ENCODE measurements at regions not wholly inside any gene's neighbourhood (a gene's known extent, or its start where the extent isn't known, plus 50 kb on each side); places are given as distances from the start of the nearest gene placed in this dataset.

DNA sequence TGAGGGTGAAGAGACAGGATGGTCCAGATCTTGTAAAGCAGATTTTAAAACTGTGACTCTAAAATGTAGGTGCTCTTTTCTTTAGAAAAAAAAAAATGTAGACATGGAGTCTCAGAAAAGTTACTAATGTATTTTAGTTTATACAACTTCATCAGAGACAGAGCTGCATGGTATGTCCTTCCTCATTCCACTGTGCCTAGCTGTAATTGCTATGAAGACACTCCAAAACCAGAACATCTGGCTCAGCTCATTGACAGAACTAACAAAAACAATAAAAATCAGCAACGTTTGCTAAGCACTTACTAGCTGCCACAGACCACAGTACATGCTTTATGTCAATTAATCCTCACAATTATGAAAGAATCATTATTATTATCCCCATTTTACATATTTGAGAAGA, 160.7 kb downstream of the BARX2 start:
- dilution Hi-C loops (cut with MboI; ENCODE audit: extremely low pct_ligation_motif_present, low sequenced_read_pairs) (no loop called here), intact Hi-C loops (cut with micrococcal nuclease) (no loop called here)
- Histone ChIP-seq H3K36me3 (ENCODE audit: control insufficient read depth in 2 of 2, extremely low read depth in 1 of 2, insufficient read depth in 2 of 2, low read length in 2 of 2) (no peaks in the 10 kb centered on the region), H3K9me1 (replicated peaks; ENCODE audit: control insufficient read depth, extremely low read depth, insufficient read depth, low read length) (no peaks in the 10 kb centered on the region), H3K9ac (replicated peaks; ENCODE audit: extremely low read depth, insufficient read depth, low read length) (no peak overlapping the region), H3K4me3 (replicated peaks in 1 of 3; ENCODE audit: insufficient read depth in 1 of 3, low read depth in 1 of 3, low read length in 3 of 3) (no peak overlapping the region), H2AFZ (ENCODE audit: low read depth, low read length) (no peak overlapping the region), H3K9me3 (replicated peaks; ENCODE audit: control insufficient read depth, insufficient read depth, low read length) (no peaks in the 10 kb centered on the region), H4K20me1 (replicated peaks; ENCODE audit: control insufficient read depth, extremely low read depth, insufficient read depth, low read length) (no peaks in the 10 kb centered on the region), H3K4me2 (ENCODE audit: insufficient read depth, low read length) (no peak overlapping the region), H3K27ac (ENCODE audit: insufficient read depth, low read depth, low read length) (no peak overlapping the region), H3K4me1 (ENCODE audit: control insufficient read depth, extremely low read depth, insufficient read depth, low read length) (no peaks in the 10 kb centered on the region), H3K27me3 (ENCODE audit: control insufficient read depth in 2 of 2, insufficient read depth in 2 of 2, low read length in 2 of 2) (no peaks in the 10 kb centered on the region), H3K79me2 (ENCODE audit: control insufficient read depth, insufficient read depth, low read length) (no peaks in the 10 kb centered on the region)
- DNase-seq (ENCODE audit: low read depth, low spot score) (no peak), FAIRE-seq (no peak)
- TF ChIP-seq, protein P1, sequence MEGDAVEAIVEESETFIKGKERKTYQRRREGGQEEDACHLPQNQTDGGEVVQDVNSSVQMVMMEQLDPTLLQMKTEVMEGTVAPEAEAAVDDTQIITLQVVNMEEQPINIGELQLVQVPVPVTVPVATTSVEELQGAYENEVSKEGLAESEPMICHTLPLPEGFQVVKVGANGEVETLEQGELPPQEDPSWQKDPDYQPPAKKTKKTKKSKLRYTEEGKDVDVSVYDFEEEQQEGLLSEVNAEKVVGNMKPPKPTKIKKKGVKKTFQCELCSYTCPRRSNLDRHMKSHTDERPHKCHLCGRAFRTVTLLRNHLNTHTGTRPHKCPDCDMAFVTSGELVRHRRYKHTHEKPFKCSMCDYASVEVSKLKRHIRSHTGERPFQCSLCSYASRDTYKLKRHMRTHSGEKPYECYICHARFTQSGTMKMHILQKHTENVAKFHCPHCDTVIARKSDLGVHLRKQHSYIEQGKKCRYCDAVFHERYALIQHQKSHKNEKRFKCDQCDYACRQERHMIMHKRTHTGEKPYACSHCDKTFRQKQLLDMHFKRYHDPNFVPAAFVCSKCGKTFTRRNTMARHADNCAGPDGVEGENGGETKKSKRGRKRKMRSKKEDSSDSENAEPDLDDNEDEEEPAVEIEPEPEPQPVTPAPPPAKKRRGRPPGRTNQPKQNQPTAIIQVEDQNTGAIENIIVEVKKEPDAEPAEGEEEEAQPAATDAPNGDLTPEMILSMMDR (IDR thresholded peaks at IDR 0.05; ENCODE audit: extremely low read depth in 1 of 2, insufficient read depth in 1 of 2, low read depth in 1 of 2, low read length in 2 of 2), result no peak
- TF ChIP-seq POLR2A (IDR thresholded peaks at IDR 0.05; ENCODE audit: low read depth, low read length), result no peak
- TF ChIP-seq JUN (IDR thresholded peaks at IDR 0.05; ENCODE audit: borderline replicate concordance, insufficient read depth, insufficient read length, low read depth), result no peak
- TF ChIP-seq EZH2 (IDR thresholded peaks at IDR 0.05; ENCODE audit: borderline replicate concordance, low read depth, low read length, severe bottlenecking), result no peak
- TF ChIP-seq MYC (IDR thresholded peaks at IDR 0.05; ENCODE audit: low read depth, low read length), result no peak
- TF ChIP-seq, protein P2, sequence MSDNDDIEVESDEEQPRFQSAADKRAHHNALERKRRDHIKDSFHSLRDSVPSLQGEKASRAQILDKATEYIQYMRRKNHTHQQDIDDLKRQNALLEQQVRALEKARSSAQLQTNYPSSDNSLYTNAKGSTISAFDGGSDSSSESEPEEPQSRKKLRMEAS (IDR thresholded peaks at IDR 0.05; ENCODE audit: insufficient read depth, insufficient read length), result no peak
- TF ChIP-seq POLR2AphosphoS5 (IDR thresholded peaks at IDR 0.05; ENCODE audit: insufficient read depth, low read depth, low read length), result no peak
- no peak for TF ChIP-seq GATA2 (IDR thresholded peaks at IDR 0.05; ENCODE audit: insufficient read depth, insufficient read length, low read depth, low read length)
- TF ChIP-seq FOS (IDR thresholded peaks at IDR 0.05; ENCODE audit: borderline replicate concordance, insufficient read depth, low read length), result no peak
- POLR2A ChIA-PET, result no interaction called here
- CTCF ChIA-PET, result no interaction called here
- BruUV-seq (replicated peaks), result no TSS peak

Data from endothelial cell of umbilical vein (primary cell).